ENCODE measurements at regions not wholly inside any gene's neighbourhood (a gene's known extent, or its start where the extent isn't known, plus 50 kb on each side); places are given as distances from the start of the nearest gene placed in this dataset.
"Not testable (repeated sequence)": the region's sequence is repeated elsewhere in the genome, so short reads cannot be mapped to it uniquely, and the experiment has no call there.

GRCh38 chr1:187756684-187757083, 927.9 kb downstream of the PLA2G4A start:
- TF ChIP-seq CTCF (IDR thresholded peaks at IDR 0.05; ENCODE audit: low read depth, low read length, missing input control); EGR1 (IDR thresholded peaks at IDR 0.05; ENCODE audit: low read depth in 2 of 2); RAD21 (IDR thresholded peaks at IDR 0.05); JUND (IDR thresholded peaks at IDR 0.05); GABPA (IDR thresholded peaks at IDR 0.05 in 1 of 2, conservative IDR thresholded peaks at IDR 0.05 in 1 of 2); YY1 (IDR thresholded peaks at IDR 0.05); HNF4G (IDR thresholded peaks at IDR 0.05): not testable (repeated sequence)
- TF ChIP-seq, protein P1, sequence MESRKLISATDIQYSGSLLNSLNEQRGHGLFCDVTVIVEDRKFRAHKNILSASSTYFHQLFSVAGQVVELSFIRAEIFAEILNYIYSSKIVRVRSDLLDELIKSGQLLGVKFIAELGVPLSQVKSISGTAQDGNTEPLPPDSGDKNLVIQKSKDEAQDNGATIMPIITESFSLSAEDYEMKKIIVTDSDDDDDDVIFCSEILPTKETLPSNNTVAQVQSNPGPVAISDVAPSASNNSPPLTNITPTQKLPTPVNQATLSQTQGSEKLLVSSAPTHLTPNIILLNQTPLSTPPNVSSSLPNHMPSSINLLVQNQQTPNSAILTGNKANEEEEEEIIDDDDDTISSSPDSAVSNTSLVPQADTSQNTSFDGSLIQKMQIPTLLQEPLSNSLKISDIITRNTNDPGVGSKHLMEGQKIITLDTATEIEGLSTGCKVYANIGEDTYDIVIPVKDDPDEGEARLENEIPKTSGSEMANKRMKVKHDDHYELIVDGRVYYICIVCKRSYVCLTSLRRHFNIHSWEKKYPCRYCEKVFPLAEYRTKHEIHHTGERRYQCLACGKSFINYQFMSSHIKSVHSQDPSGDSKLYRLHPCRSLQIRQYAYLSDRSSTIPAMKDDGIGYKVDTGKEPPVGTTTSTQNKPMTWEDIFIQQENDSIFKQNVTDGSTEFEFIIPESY (IDR thresholded peaks at IDR 0.05), result not testable (repeated sequence)
- TF ChIP-seq, protein P2, sequence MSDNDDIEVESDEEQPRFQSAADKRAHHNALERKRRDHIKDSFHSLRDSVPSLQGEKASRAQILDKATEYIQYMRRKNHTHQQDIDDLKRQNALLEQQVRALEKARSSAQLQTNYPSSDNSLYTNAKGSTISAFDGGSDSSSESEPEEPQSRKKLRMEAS (IDR thresholded peaks at IDR 0.05), result not testable (repeated sequence)

All from liver (tissue), 3 donors.